ENCODE measurements at regions not wholly inside any gene's neighbourhood (a gene's known extent, or its start where the extent isn't known, plus 50 kb on each side); places are given as distances from the start of the nearest gene placed in this dataset.

GRCh38 chr7:46838463-46838862 lies 743.4 kb downstream of the TNS3 start:
- no peak overlapping the region for H3K4me3 ChIP-seq (ENCODE audit: low read depth, low read length)
- TF ChIP-seq CTCF (IDR thresholded peaks at IDR 0.05; ENCODE audit: control insufficient read depth, extremely low read depth, insufficient read depth) = no peak
- DNase-seq (ENCODE audit: low read depth) = no peak

GRCh38 chr7:46835556-46835955 lies 746.4 kb downstream of the TNS3 start:
- TF ChIP-seq CTCF (IDR thresholded peaks at IDR 0.05; ENCODE audit: control insufficient read depth, extremely low read depth, insufficient read depth) = no peak
- no peak for DNase-seq (ENCODE audit: low read depth)
- no peak overlapping the region for H3K4me3 ChIP-seq (ENCODE audit: low read depth, low read length)

GRCh38 chr7:46834921-46835320 lies 747.0 kb downstream of the TNS3 start:
- no peak overlapping the region for H3K4me3 ChIP-seq (ENCODE audit: low read depth, low read length)
- no peak for TF ChIP-seq CTCF (IDR thresholded peaks at IDR 0.05; ENCODE audit: control insufficient read depth, extremely low read depth, insufficient read depth)
- no peak for DNase-seq (ENCODE audit: low read depth)

- DNase-seq (ENCODE audit: low read depth) = no peak
- H3K4me3 ChIP-seq (ENCODE audit: low read depth, low read length) = no peak overlapping the region
- TF ChIP-seq CTCF (IDR thresholded peaks at IDR 0.05; ENCODE audit: control insufficient read depth, extremely low read depth, insufficient read depth) = no peak
These were observed 748.7 kb downstream of the TNS3 start for GRCh38 chr7:46833197-46833596.

GRCh38 chr7:46832136-46832535 lies 749.8 kb downstream of the TNS3 start:
- no peak for DNase-seq (ENCODE audit: low read depth)
- H3K4me3 ChIP-seq (ENCODE audit: low read depth, low read length) = no peak overlapping the region
- TF ChIP-seq CTCF (IDR thresholded peaks at IDR 0.05; ENCODE audit: control insufficient read depth, extremely low read depth, insufficient read depth) = no peak

GRCh38 chr7:46819819-46820218 lies 762.1 kb downstream of the TNS3 start:
- H3K4me3 ChIP-seq (ENCODE audit: low read depth, low read length) = no peak overlapping the region
- TF ChIP-seq CTCF (IDR thresholded peaks at IDR 0.05; ENCODE audit: control insufficient read depth, extremely low read depth, insufficient read depth) = no peak
- DNase-seq (ENCODE audit: low read depth) = no peak

- TF ChIP-seq CTCF (IDR thresholded peaks at IDR 0.05; ENCODE audit: control insufficient read depth, extremely low read depth, insufficient read depth) = no peak
- no peak for DNase-seq (ENCODE audit: low read depth)
- H3K4me3 ChIP-seq (ENCODE audit: low read depth, low read length) = no peak overlapping the region
These were observed 767.2 kb downstream of the TNS3 start for GRCh38 chr7:46814516-46815250.
